OCI-LY7 (cell line): ENCODE measurements at regions not wholly inside any gene's neighbourhood (a gene's known extent, or its start where the extent isn't known, plus 50 kb on each side); places are given as distances from the start of the nearest gene placed in this dataset.

ENCODE experiments used
- BruUV-seq: library from RNA; stranded (reverse); fragments of 400-500 nt; replicated peaks from 2 replicates; lab custom pipeline; 2021; lab: Mats Ljungman, UMichigan
- CTCF ChIA-PET: fragments of 300-600 bp; sonication (Branson Sonifier 250); formaldehyde crosslinking; loops from one replicate; lab custom pipeline; 2022; ENCODE audit warnings: antibody characterized with exemption; ENCODE audit not compliant: unreplicated experiment; lab: Charles Lee
- POLR2A ChIA-PET: fragments of 300-600 bp; sonication (Branson Sonifier 250); formaldehyde crosslinking; loops from one replicate; lab custom pipeline; 2022; ENCODE audit warnings: antibody characterized with exemption; lab: Charles Lee
- DNase-seq: peaks from one replicate; pipeline ENCODE4 v3.0.0-alpha.2; 2015; ENCODE audit warnings: low spot score
- H2AFZ ChIP-seq: fragments of 200-600 bp; sonication (generic), shearing (Covaris generic); 2 replicates; pipeline ENCODE4 v1.6.1; 2014; ENCODE audit warnings: mild to moderate bottlenecking, antibody characterized with exemption, low read length, moderate library complexity
- H3K27ac ChIP-seq: fragments of 200-600 bp; sonication (generic); 2 replicates; pipeline ENCODE4 v1.5.1; 2014; ENCODE audit warnings: mixed run types, low read depth, mild to moderate bottlenecking, moderate library complexity, low read length, inconsistent platforms; ENCODE audit not compliant: poor library complexity, severe bottlenecking
- H3K36me3 ChIP-seq: fragments of 200-600 bp; sonication (generic); 2 replicates; pipeline ENCODE4 v1.6.1; 2014; ENCODE audit warnings: mild to moderate bottlenecking, antibody characterized with exemption, low read length, moderate library complexity, mixed read lengths; ENCODE audit not compliant: insufficient read depth
- H3K4me1 ChIP-seq: fragments of 200-600 bp; sonication (generic); 2 replicates; pipeline ENCODE4 v1.5.1; 2014; ENCODE audit warnings: mild to moderate bottlenecking, low read length; ENCODE audit not compliant: insufficient read depth, poor library complexity, severe bottlenecking
- H3K4me2 ChIP-seq: fragments of 200-600 bp; sonication (generic); 2 replicates; pipeline ENCODE4 v1.6.1; 2014; ENCODE audit warnings: mild to moderate bottlenecking, low read length
- H3K4me3 ChIP-seq: fragments of 200-600 bp; sonication (generic); 2 replicates; pipeline ENCODE4 v1.5.1; 2014; ENCODE audit warnings: mild to moderate bottlenecking, low read depth, low read length; ENCODE audit not compliant: poor library complexity, severe bottlenecking
- H3K79me2 ChIP-seq: fragments of 200-600 bp; sonication (generic); 2 replicates; pipeline ENCODE4 v1.6.1; 2016; ENCODE audit warnings: low read depth, mild to moderate bottlenecking, low read length, moderate library complexity, mixed read lengths; ENCODE audit not compliant: insufficient read depth
- H3K9me2 ChIP-seq: fragments of 200-600 bp; sonication (generic); 2 replicates; pipeline ENCODE4 v1.6.1; 2016; ENCODE audit warnings: mild to moderate bottlenecking, low read length, mixed read lengths; ENCODE audit not compliant: insufficient read depth
- H3K9me3 ChIP-seq: fragments of 200-600 bp; sonication (generic); 2 replicates; pipeline ENCODE4 v1.6.1; 2014; ENCODE audit warnings: mild to moderate bottlenecking, mixed run types, low read length, mixed read lengths
- H4K20me1 ChIP-seq: fragments of 200-600 bp; sonication (generic); 2 replicates; pipeline ENCODE4 v1.6.1; 2014; ENCODE audit warnings: mild to moderate bottlenecking, antibody characterized with exemption, low read length, moderate library complexity, mixed read lengths; ENCODE audit not compliant: insufficient read depth
- CTCF ChIP-seq: fragments of 200-600 bp; sonication (generic); conservative IDR thresholded peaks from 2 replicates; pipeline ENCODE4 v1.5.1; 2014; ENCODE audit warnings: mild to moderate bottlenecking, antibody characterized with exemption, low read length, moderate library complexity, mixed read lengths
- EZH2phosphoT487 ChIP-seq: fragments of 200-600 bp; sonication (generic); IDR thresholded peaks from 2 replicates; pipeline ENCODE4 v1.6.1; 2018; ENCODE audit warnings: low read depth, borderline replicate concordance, mild to moderate bottlenecking, mixed run types, antibody characterized with exemption, low read length, moderate library complexity, mixed read lengths
- intact Hi-C: fragments of 100-400 bp; cut with micrococcal nuclease; formaldehyde crosslinking; loops from one replicate; pipeline ENCODE4 v1.10.0; 2022; ENCODE audit not compliant: unreplicated experiment

- no peak for DNase-seq
- intact Hi-C loops, result no loop called here
- Histone ChIP-seq H3K9me2 (no peaks in the 10 kb centered on the region), H2AFZ (no peak overlapping the region), H3K27ac (no peak overlapping the region), H3K79me2 (no peaks in the 10 kb centered on the region), H3K36me3 (no peaks in the 10 kb centered on the region), H3K4me3 (no peak overlapping the region), H4K20me1 (no peaks in the 10 kb centered on the region), H3K4me2 (no peak overlapping the region), H3K4me1 (no peaks in the 10 kb centered on the region), H3K9me3 (no peaks in the 10 kb centered on the region)
- CTCF ChIA-PET, result interaction anchor here (0.6 kb wide), 1 partner anchor 517 kb away, joined by 3 read pairs; no protein-coding TSS in a partner anchor
- POLR2A ChIA-PET, result interaction anchor here (0.8 kb wide), 1 partner anchor 15 kb away, joined by 3 read pairs; no protein-coding TSS in a partner anchor
- BruUV-seq, result no TSS peak
- no peak for TF ChIP-seq CTCF
- no peak for TF ChIP-seq EZH2phosphoT487
Observed at GRCh38 chr16:20166531-20167235, 93.0 kb upstream of the GPR139 start.

- Histone ChIP-seq H3K79me2 (no peaks in the 10 kb centered on the region), H3K9me2 (no peaks in the 10 kb centered on the region), H3K9me3 (no peaks in the 10 kb centered on the region), H3K4me2 (no peak overlapping the region), H3K4me3 (no peak overlapping the region), H2AFZ (no peak overlapping the region), H4K20me1 (no peaks in the 10 kb centered on the region), H3K27ac (no peak overlapping the region), H3K4me1 (no peaks in the 10 kb centered on the region), H3K36me3 (no peaks in the 10 kb centered on the region)
- ChIA-PET POLR2A (no interaction called here), CTCF (no interaction called here)
- no peak for DNase-seq
- no TSS peak for BruUV-seq
- intact Hi-C loops, result no loop called here
- TF ChIP-seq CTCF (no peak), EZH2phosphoT487 (no peak)
Observed at GRCh38 chr16:20153444-20153843, 79.8 kb upstream of the GPR139 start.

- Histone ChIP-seq H3K4me2 (no peak overlapping the region), H3K36me3 (no peaks in the 10 kb centered on the region), H3K79me2 (no peaks in the 10 kb centered on the region), H2AFZ (no peak overlapping the region), H3K27ac (no peak overlapping the region), H3K9me3 (no peaks in the 10 kb centered on the region), H3K4me1 (no peaks in the 10 kb centered on the region), H4K20me1 (no peaks in the 10 kb centered on the region), H3K4me3 (no peak overlapping the region), H3K9me2 (no peaks in the 10 kb centered on the region)
- TF ChIP-seq EZH2phosphoT487, result no peak
- POLR2A ChIA-PET, result no interaction called here
- BruUV-seq, result no TSS peak
- intact Hi-C loops, result no loop called here
- CTCF ChIA-PET, result no interaction called here
- no peak for DNase-seq
Observed at GRCh38 chr16:20147091-20147490, 73.4 kb upstream of the GPR139 start.
